ENCODE measurements at regions not wholly inside any gene's neighbourhood (a gene's known extent, or its start where the extent isn't known, plus 50 kb on each side); places are given as distances from the start of the nearest gene placed in this dataset.

DNA sequence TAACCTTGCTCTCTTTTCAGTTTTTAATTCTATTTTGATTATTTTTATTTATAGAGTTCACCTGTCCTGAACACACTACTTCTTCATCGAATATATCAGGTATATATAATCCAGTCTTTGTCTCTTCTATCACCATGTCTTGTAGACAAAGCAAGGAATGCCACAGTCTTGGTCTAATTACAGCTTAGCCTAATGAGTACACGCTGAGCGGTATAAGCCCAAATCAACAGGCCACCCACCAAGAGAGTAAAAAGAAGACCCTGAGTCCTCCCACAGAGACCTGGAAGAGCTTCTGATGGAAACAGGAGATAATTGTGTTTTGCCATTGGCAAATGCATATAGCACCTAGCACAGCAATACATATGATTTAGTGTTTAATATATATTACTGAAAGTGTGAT is 68.7 kb upstream of the TCF21 start (continued):
- TF ChIP-seq, protein P1, sequence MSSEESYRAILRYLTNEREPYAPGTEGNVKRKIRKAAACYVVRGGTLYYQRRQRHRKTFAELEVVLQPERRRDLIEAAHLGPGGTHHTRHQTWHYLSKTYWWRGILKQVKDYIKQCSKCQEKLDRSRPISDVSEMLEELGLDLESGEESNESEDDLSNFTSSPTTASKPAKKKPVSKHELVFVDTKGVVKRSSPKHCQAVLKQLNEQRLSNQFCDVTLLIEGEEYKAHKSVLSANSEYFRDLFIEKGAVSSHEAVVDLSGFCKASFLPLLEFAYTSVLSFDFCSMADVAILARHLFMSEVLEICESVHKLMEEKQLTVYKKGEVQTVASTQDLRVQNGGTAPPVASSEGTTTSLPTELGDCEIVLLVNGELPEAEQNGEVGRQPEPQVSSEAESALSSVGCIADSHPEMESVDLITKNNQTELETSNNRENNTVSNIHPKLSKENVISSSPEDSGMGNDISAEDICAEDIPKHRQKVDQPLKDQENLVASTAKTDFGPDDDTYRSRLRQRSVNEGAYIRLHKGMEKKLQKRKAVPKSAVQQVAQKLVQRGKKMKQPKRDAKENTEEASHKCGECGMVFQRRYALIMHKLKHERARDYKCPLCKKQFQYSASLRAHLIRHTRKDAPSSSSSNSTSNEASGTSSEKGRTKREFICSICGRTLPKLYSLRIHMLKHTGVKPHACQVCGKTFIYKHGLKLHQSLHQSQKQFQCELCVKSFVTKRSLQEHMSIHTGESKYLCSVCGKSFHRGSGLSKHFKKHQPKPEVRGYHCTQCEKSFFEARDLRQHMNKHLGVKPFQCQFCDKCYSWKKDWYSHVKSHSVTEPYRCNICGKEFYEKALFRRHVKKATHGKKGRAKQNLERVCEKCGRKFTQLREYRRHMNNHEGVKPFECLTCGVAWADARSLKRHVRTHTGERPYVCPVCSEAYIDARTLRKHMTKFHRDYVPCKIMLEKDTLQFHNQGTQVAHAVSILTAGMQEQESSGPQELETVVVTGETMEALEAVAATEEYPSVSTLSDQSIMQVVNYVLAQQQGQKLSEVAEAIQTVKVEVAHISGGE (CRISPR knock-in tag; IDR thresholded peaks at IDR 0.05), result no peak
- TF ChIP-seq NFIC (IDR thresholded peaks at IDR 0.05; ENCODE audit: low read depth, low read length) (no peak), ASH2L (IDR thresholded peaks at IDR 0.05; ENCODE audit: borderline replicate concordance, low read depth) (no peak), HDGF (IDR thresholded peaks at IDR 0.05) (no peak), CEBPB (IDR thresholded peaks at IDR 0.05; ENCODE audit: borderline replicate concordance in 1 of 2, low read depth in 2 of 2, low read length in 2 of 2) (no peak), PKNOX1 (IDR thresholded peaks at IDR 0.05) (no peak), ZNF274 (IDR thresholded peaks at IDR 0.05; ENCODE audit: insufficient read depth, insufficient read length) (no peak), FOXM1 (IDR thresholded peaks at IDR 0.05; ENCODE audit: low read depth, low read length) (no peak)
- TF ChIP-seq, protein P2, sequence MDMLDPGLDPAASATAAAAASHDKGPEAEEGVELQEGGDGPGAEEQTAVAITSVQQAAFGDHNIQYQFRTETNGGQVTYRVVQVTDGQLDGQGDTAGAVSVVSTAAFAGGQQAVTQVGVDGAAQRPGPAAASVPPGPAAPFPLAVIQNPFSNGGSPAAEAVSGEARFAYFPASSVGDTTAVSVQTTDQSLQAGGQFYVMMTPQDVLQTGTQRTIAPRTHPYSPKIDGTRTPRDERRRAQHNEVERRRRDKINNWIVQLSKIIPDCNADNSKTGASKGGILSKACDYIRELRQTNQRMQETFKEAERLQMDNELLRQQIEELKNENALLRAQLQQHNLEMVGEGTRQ (IDR thresholded peaks at IDR 0.05; ENCODE audit: borderline replicate concordance, low read depth, low read length), result no peak
